IMR-90 (cell line): ENCODE measurements at regions not wholly inside any gene's neighbourhood (a gene's known extent, or its start where the extent isn't known, plus 50 kb on each side); places are given as distances from the start of the nearest gene placed in this dataset.

Experiments used
- ATAC-seq: fragments of 200-7000 bp; cut with Tn5 transposase; 2 replicates; pipeline ENCODE4 v1.9.1; 2020; ENCODE audit warnings: low read depth, mild to moderate bottlenecking, moderate library complexity
- BruUV-seq: library from RNA; stranded (reverse); fragments of 400-500 nt; replicated peaks from 2 replicates; lab custom pipeline; 2021; lab: Mats Ljungman, UMichigan
- CTCF ChIA-PET: fragments of 300-600 bp; formaldehyde crosslinking; extraction: SDS; loops from one replicate; lab custom pipeline; 2021; ENCODE audit warnings: antibody characterized with exemption; lab: Yijun Ruan, JAX
- POLR2A ChIA-PET: fragments of 300-600 bp; sonication (Branson Sonifier 250); formaldehyde crosslinking; loops from one replicate; lab custom pipeline; 2022; ENCODE audit warnings: antibody characterized with exemption; ENCODE audit not compliant: unreplicated experiment; lab: Charles Lee
- DNase-seq: peaks from one replicate; pipeline ENCODE4 v3.0.0; 2013
- H2AFZ ChIP-seq: replicated peaks from 2 replicates; pipeline ENCODE3; 2013; ENCODE audit warnings: low read length, mild to moderate bottlenecking; ENCODE audit not compliant: poor library complexity
- H2AK5ac ChIP-seq: 2 replicates; pipeline ENCODE4 v1.6.1; 2013; ENCODE audit warnings: low read depth, low read length, inconsistent platforms
- H2AK9ac ChIP-seq: replicated peaks from 2 replicates; pipeline ENCODE3; 2013; ENCODE audit warnings: mild to moderate bottlenecking, low read depth, low read length, moderate library complexity; ENCODE audit not compliant: poor library complexity
- H2BK120ac ChIP-seq: 2 replicates; pipeline ENCODE4 v1.6.1; 2013; ENCODE audit warnings: low read depth, low read length, inconsistent platforms
- H2BK15ac ChIP-seq: 3 replicates; pipeline ENCODE4 v1.6.1; 2013; ENCODE audit warnings: low read depth, low read length, inconsistent platforms
- H2BK20ac ChIP-seq: 2 replicates; pipeline ENCODE4 v1.6.1; 2013; ENCODE audit warnings: low read depth, mild to moderate bottlenecking, inconsistent platforms, low read length, moderate library complexity
- H2BK5ac ChIP-seq: 2 replicates; pipeline ENCODE4 v1.6.1; 2013; ENCODE audit warnings: mild to moderate bottlenecking, low read depth, low read length, inconsistent platforms; ENCODE audit not compliant: poor library complexity, severe bottlenecking
- H3K14ac ChIP-seq: replicated peaks from 2 replicates; pipeline ENCODE4 v1.6.1; 2013; ENCODE audit warnings: low read depth, low read length, inconsistent platforms
- H3K18ac ChIP-seq: 2 replicates; pipeline ENCODE4 v1.6.1; 2013; ENCODE audit warnings: low read depth, low read length, control low read depth
- H3K23ac ChIP-seq: 2 replicates; pipeline ENCODE4 v1.6.1; 2013; ENCODE audit warnings: low read depth, low read length, inconsistent platforms
- H3K27ac ChIP-seq: 2 replicates; pipeline ENCODE4 v1.5.1; 2013; ENCODE audit warnings: mild to moderate bottlenecking, control low read depth, low read length; ENCODE audit not compliant: insufficient read depth
- H3K27me3 ChIP-seq: 2 replicates; pipeline ENCODE4 v1.6.1; 2013; ENCODE audit warnings: low read length; ENCODE audit not compliant: control insufficient read depth, insufficient read depth
- H3K36me3 ChIP-seq: 2 replicates; pipeline ENCODE4 v1.6.1; 2013; ENCODE audit warnings: low read length, mixed read lengths; ENCODE audit not compliant: control insufficient read depth, insufficient read depth
- H3K4ac ChIP-seq: 2 replicates; pipeline ENCODE4 v1.6.1; 2013; ENCODE audit warnings: low read depth, low read length, inconsistent platforms
- H3K4me1 ChIP-seq: 2 replicates; pipeline ENCODE4 v1.6.1; 2013; ENCODE audit warnings: low read length, mixed read lengths; ENCODE audit not compliant: control insufficient read depth, insufficient read depth
- H3K4me2 ChIP-seq: 2 replicates; pipeline ENCODE4 v1.6.1; 2013; ENCODE audit warnings: low read depth, mild to moderate bottlenecking, control low read depth, low read length, moderate library complexity
- H3K4me3 ChIP-seq: 2 replicates; pipeline ENCODE4 v1.5.1; 2013; ENCODE audit warnings: low read depth, mild to moderate bottlenecking, control low read depth, low read length, moderate library complexity; ENCODE audit not compliant: insufficient read depth
- H3K56ac ChIP-seq: 2 replicates; pipeline ENCODE4 v1.6.1; 2013; ENCODE audit warnings: low read length, inconsistent platforms; ENCODE audit not compliant: insufficient read depth; ENCODE audit errors: extremely low read depth
- H3K79me1 ChIP-seq, 2 experiments: 2 replicates each; pipeline ENCODE4 v1.6.1; 2013; ENCODE audit warnings: low read length in 2 of 2, inconsistent platforms in 1 of 2, low read depth in 1 of 2
- H3K9ac ChIP-seq: 2 replicates; pipeline ENCODE4 v1.6.1; 2013; ENCODE audit warnings: low read depth, low read length, control low read depth
- H3K9me1 ChIP-seq: 2 replicates; pipeline ENCODE4 v1.6.1; 2013; ENCODE audit warnings: low read length, inconsistent platforms; ENCODE audit not compliant: insufficient read depth
- H3K9me3 ChIP-seq: 2 replicates; pipeline ENCODE4 v1.6.1; 2013; ENCODE audit warnings: low read length; ENCODE audit not compliant: control insufficient read depth, insufficient read depth
- H4K20me1 ChIP-seq: 2 replicates; pipeline ENCODE4 v1.6.1; 2013; ENCODE audit warnings: low read length, inconsistent platforms; ENCODE audit not compliant: insufficient read depth
- H4K5ac ChIP-seq: 2 replicates; pipeline ENCODE4 v1.6.1; 2013; ENCODE audit warnings: mild to moderate bottlenecking, low read depth, low read length, control low read depth
- H4K8ac ChIP-seq, 2 experiments: 2 replicates each; pipeline ENCODE4 v1.6.1; 2013; ENCODE audit warnings: low read depth in 2 of 2, low read length in 2 of 2, control low read depth in 1 of 2, inconsistent platforms in 1 of 2
- H4K91ac ChIP-seq: 2 replicates; pipeline ENCODE4 v1.6.1; 2013; ENCODE audit warnings: low read depth, low read length, inconsistent platforms; ENCODE audit not compliant: insufficient read depth
- CHD1 ChIP-seq: IDR thresholded peaks from 2 replicates; pipeline ENCODE4 v1.6.1; 2012; ENCODE audit warnings: low read depth, low read length, improper control_type of control experiment
- MAZ ChIP-seq: IDR thresholded peaks from 2 replicates; pipeline ENCODE4 v1.6.1; 2012; ENCODE audit warnings: low read depth, mild to moderate bottlenecking, low read length, improper control_type of control experiment, moderate library complexity, borderline replicate concordance
- MXI1 ChIP-seq: IDR thresholded peaks from 2 replicates; pipeline ENCODE4 v1.6.1; 2012; ENCODE audit warnings: low read depth, mild to moderate bottlenecking, low read length, moderate library complexity, borderline replicate concordance
- POLR2A ChIP-seq: IDR thresholded peaks from 2 replicates; pipeline ENCODE4 v1.6.1; 2012; ENCODE audit warnings: mild to moderate bottlenecking, low read depth, low read length
- WGBS, 2 experiments: methylation state at CpG; one replicate each; pipeline versions ENCODE4 v1.1.5 to v1.1.7; 2013; ENCODE audit warnings: missing lambda C conversion rate in 2 of 2; ENCODE audit not compliant: insufficient read length in 1 of 2; ENCODE audit errors: extremely low coverage in 2 of 2; 5-methylcytosine and 5-hydroxymethylcytosine counted together
- dilution Hi-C: fragments of 300-500 bp; cut with HindIII; formaldehyde crosslinking; loops from one replicate; pipeline ENCODE4 v1.14.3; 2018; ENCODE audit warnings: low sequenced_read_pairs; ENCODE audit not compliant: unreplicated experiment
- in situ Hi-C: fragments of 300-500 bp; cut with MboI; formaldehyde crosslinking; loops from 3 replicates; pipeline ENCODE4 v1.14.3; 2019; ENCODE audit warnings: low sequenced_read_pairs, inconsistent platforms, mixed read lengths
- intact Hi-C: fragments of 100-400 bp; cut with micrococcal nuclease; formaldehyde crosslinking; loops from 2 replicates; pipeline ENCODE4 v1.10.0; 2022
- TF ChIP-seq, protein P1 (sequence below): fragments of 150-350 bp; IDR thresholded peaks from 2 replicates; pipeline ENCODE4 v1.6.1; 2017; ENCODE audit warnings: mild to moderate bottlenecking, antibody characterized with exemption, low read length, low read depth

DNA sequence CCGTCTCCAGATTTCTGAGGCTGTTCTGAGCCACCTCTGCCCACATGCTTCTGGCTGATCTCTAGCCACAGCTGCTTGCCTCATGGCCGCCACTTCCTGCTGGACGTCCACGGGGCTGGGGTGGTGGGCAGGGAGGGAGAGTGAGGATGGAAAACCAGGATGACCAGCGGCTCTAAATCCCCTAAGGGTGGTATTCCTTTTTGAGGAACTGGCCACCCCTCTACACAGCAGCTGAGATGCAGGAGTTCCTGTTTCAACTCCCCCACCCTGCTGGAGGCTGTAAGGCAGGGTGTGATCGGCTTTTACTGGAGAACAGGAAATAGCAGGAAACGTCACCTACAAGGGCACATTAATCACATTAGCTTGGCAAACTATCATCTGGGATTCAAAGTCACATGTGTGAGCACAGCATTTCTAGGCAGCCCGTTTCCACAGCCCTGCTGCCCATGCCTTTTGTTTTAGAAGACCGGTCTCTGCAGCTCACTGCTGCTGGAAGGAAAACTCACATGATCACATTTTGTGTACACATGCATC, 181.6 kb upstream of the ECI2 start:
- Histone ChIP-seq H4K5ac (peak overlapping the region; percentile 17), H3K4me3 (no peak overlapping the region), H3K27ac (peak overlapping the region; percentile 59), H3K27me3 (no peaks in the 10 kb centered on the region), H3K9me1 (peaks cover 3% of the 10 kb centered on the region), H2BK20ac (peak overlapping the region; percentile 81), H3K4me2 (peak overlapping the region; percentile 17; the same call in 1 of the 2 replicates), H3K36me3 (no peaks in the 10 kb centered on the region), H3K4me1 (peaks cover 20% of the 10 kb centered on the region), H3K79me1 (no peaks in the 10 kb centered on the region), H2AFZ (peak overlapping the region; percentile 89), H4K91ac (peak overlapping the region; percentile 98), H3K23ac (peak overlapping the region; percentile 6; the same call in 1 of the 2 replicates), H4K20me1 (no peaks in the 10 kb centered on the region), H3K4ac (peak overlapping the region; percentile 84), H3K56ac (peak overlapping the region; percentile 37; the same call in 1 of the 2 replicates), H2BK120ac (peak overlapping the region; percentile 89), H3K18ac (peak overlapping the region; percentile 20), H2BK5ac (peak overlapping the region; percentile 64), H3K9ac (0 out of 2 replicates have a peak overlapping the region, but pooled peaks have one; percentile 15), H3K14ac (peak overlapping the region; percentile 21), H4K8ac (peak overlapping the region; percentile 82 to 95), H2BK15ac (peak overlapping the region; percentile 67), H3K9me3 (no peaks in the 10 kb centered on the region; the same call in 1 of the 2 replicates), H2AK5ac (peak overlapping the region; percentile 44; the same call in 1 of the 2 replicates), H2AK9ac (peak overlapping the region; percentile 85)
- intact Hi-C loops (loop anchor here (10.0 kb wide), 1 partner anchor 488 kb away; no protein-coding TSS in a partner anchor), in situ Hi-C loops (loop anchor here (5.0 kb wide), 1 partner anchor 615 kb away; no protein-coding TSS in a partner anchor), dilution Hi-C loops (no loop called here)
- DNase-seq (peak; percentile 90), ATAC-seq (peak; percentile 51)
- ChIA-PET POLR2A (no interaction called here), CTCF (interaction anchor here (0.5 to 1.2 kb wide), 5 partner anchors 42 to 714 kb away, joined by 3 to 4 read pairs (median 3); no protein-coding TSS in a partner anchor)
- no TSS peak for BruUV-seq
- WGBS, 2 experiments = no CpG with 5 or more reads among the region's 9 CpGs
- TF ChIP-seq MXI1 (no peak), MAZ (no peak), POLR2A (no peak; the same call in 1 of the 2 replicates), CHD1 (no peak)
- TF ChIP-seq, protein P1, sequence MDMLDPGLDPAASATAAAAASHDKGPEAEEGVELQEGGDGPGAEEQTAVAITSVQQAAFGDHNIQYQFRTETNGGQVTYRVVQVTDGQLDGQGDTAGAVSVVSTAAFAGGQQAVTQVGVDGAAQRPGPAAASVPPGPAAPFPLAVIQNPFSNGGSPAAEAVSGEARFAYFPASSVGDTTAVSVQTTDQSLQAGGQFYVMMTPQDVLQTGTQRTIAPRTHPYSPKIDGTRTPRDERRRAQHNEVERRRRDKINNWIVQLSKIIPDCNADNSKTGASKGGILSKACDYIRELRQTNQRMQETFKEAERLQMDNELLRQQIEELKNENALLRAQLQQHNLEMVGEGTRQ = peak; percentile 43; the same call in 1 of the 2 replicates
